ENCODE measurements at regions not wholly inside any gene's neighbourhood (a gene's known extent, or its start where the extent isn't known, plus 50 kb on each side); places are given as distances from the start of the nearest gene placed in this dataset.

GRCh38 chr1:234915924-234916675 is 212.5 kb downstream of the TOMM20 start:
- H3K27me3 Mint-ChIP-seq (ENCODE audit: unreplicated experiment): no peaks in the 10 kb centered on the region
- H3K27ac Mint-ChIP-seq (ENCODE audit: unreplicated experiment): peak overlapping the region; percentile 43
- DNase-seq (ENCODE audit: extremely low spot score, unreplicated experiment): no peak
- peaks cover 59% of the 10 kb centered on the region for H3K4me1 Mint-ChIP-seq (ENCODE audit: unreplicated experiment)
- no peaks in the 10 kb centered on the region for H3K9me3 Mint-ChIP-seq (ENCODE audit: unreplicated experiment)
- no peaks in the 10 kb centered on the region for H3K36me3 Mint-ChIP-seq (ENCODE audit: unreplicated experiment)
- TF ChIP-seq CTCF (IDR thresholded peaks at IDR 0.05): no peak
- H3K4me3 Mint-ChIP-seq (ENCODE audit: unreplicated experiment): no peak overlapping the region

- Mint-ChIP-seq H3K27ac (ENCODE audit: unreplicated experiment) (no peak overlapping the region), H3K9me3 (ENCODE audit: unreplicated experiment) (no peaks in the 10 kb centered on the region), H3K4me3 (ENCODE audit: unreplicated experiment) (no peak overlapping the region), H3K36me3 (ENCODE audit: unreplicated experiment) (no peaks in the 10 kb centered on the region), H3K4me1 (ENCODE audit: unreplicated experiment) (peaks cover 52% of the 10 kb centered on the region), H3K27me3 (ENCODE audit: unreplicated experiment) (no peaks in the 10 kb centered on the region)
- DNase-seq (ENCODE audit: extremely low spot score, unreplicated experiment): no peak
- no peak for TF ChIP-seq CTCF (IDR thresholded peaks at IDR 0.05)
Observed at GRCh38 chr1:234914606-234915290, 213.9 kb downstream of the TOMM20 start.

GRCh38 chr1:234913771-234914170 is 214.9 kb downstream of the TOMM20 start:
- TF ChIP-seq CTCF (IDR thresholded peaks at IDR 0.05): no peak
- Mint-ChIP-seq H3K4me3 (ENCODE audit: unreplicated experiment) (no peak overlapping the region), H3K4me1 (ENCODE audit: unreplicated experiment) (peaks cover 47% of the 10 kb centered on the region), H3K27ac (ENCODE audit: unreplicated experiment) (no peak overlapping the region), H3K27me3 (ENCODE audit: unreplicated experiment) (no peaks in the 10 kb centered on the region), H3K9me3 (ENCODE audit: unreplicated experiment) (no peaks in the 10 kb centered on the region), H3K36me3 (ENCODE audit: unreplicated experiment) (no peaks in the 10 kb centered on the region)
- DNase-seq (ENCODE audit: extremely low spot score, unreplicated experiment): no peak

- Mint-ChIP-seq H3K4me3 (ENCODE audit: unreplicated experiment) (no peak overlapping the region), H3K4me1 (ENCODE audit: unreplicated experiment) (peaks cover 47% of the 10 kb centered on the region)
Observed at GRCh38 chr1:234913278-234913649, 215.4 kb downstream of the TOMM20 start.

More at GRCh38 chr1:234913278-234913649, 215.4 kb downstream of the TOMM20 start:
- Mint-ChIP-seq H3K27ac (ENCODE audit: unreplicated experiment) (peak overlapping the region; percentile 36), H3K9me3 (ENCODE audit: unreplicated experiment) (no peaks in the 10 kb centered on the region), H3K36me3 (ENCODE audit: unreplicated experiment) (no peaks in the 10 kb centered on the region), H3K27me3 (ENCODE audit: unreplicated experiment) (no peaks in the 10 kb centered on the region)
- DNase-seq (ENCODE audit: extremely low spot score, unreplicated experiment): no peak
- no peak for TF ChIP-seq CTCF (IDR thresholded peaks at IDR 0.05)

All from osteocyte (in vitro differentiated cells).